Activated naive CD4-positive, alpha-beta T cell treated with anti-CD3 and anti-CD28 coated beads, Interleukin-2, amount 50 U/mL, for 72 hours (primary cell): ENCODE measurements at regions not wholly inside any gene's neighbourhood (a gene's known extent, or its start where the extent isn't known, plus 50 kb on each side); places are given as distances from the start of the nearest gene placed in this dataset.

Experiments
- ATAC-seq, 2 donors: fragments of 150-1000 bp; cut with Tn5 transposase; 2 replicates each; pipeline ENCODE4 v1.10.0; 2021; ENCODE audit warnings: mild to moderate bottlenecking in 2 of 2, moderate library complexity in 2 of 2
- DNase-seq, 2 donors: peaks; one replicate each; pipeline ENCODE4 v3.0.0; 2021 to 2022; ENCODE audit warnings: low spot score in 2 of 2
- H3K27ac Mint-ChIP-seq, 2 donors: one replicate each; pipeline ENCODE4 v1.8.0; 2022; ENCODE audit warnings: mild to moderate bottlenecking in 2 of 2, mixed read lengths in 2 of 2
- H3K36me3 Mint-ChIP-seq, 2 donors: one replicate each; pipeline ENCODE4 v1.8.0; 2022; ENCODE audit warnings: mixed read lengths in 2 of 2
- H3K9me3 Mint-ChIP-seq, 2 donors: one replicate each; pipeline ENCODE4 v1.8.0; 2022; ENCODE audit warnings: mixed read lengths in 2 of 2

DNA sequence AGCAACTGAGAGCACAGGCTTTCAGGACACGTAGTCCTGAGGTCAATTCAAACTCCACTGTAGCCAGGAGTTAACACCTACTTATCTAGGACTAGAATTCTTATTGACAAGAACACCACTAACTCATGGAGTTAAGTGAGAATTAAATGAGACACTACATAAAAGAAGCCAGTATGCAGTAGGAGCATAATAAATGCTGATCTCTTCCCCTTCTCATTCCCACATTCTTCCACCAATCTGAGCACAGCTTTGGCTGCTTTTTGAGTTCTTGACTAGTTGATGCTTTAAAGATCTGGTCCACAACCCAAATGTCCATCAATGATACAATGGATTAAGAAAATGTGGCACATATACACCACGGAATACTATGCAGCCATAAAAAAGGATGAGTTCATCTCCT lies 55.2 kb downstream of the TTC32 start:
- Mint-ChIP-seq H3K9me3 (no peaks in the 10 kb centered on the region), H3K27ac (no peak overlapping the region), H3K36me3 (no peaks in the 10 kb centered on the region)
- no peak for ATAC-seq
- DNase-seq: no peak

DNA sequence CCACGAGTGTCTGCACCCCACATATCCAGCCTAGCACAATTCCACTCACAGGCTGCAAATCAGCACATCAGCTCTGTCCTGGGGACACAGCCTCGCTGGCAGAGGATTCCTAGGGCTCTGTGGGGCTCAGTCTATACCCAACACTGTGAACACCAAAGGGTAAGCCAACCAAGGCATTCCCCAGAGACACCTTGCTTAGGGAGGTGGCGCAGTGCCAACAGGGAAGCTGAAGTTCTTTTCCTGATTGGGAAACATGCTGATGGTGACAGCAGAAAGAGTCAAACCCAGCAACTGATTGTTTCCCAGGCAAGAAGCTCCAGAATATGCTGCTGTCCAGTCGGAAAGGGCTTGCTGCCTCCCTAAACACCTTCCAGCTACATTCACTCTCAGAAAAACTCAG lies 55.8 kb downstream of the TTC32 start:
- DNase-seq (no peak), ATAC-seq (no peak)
- no peaks in the 10 kb centered on the region for H3K9me3 Mint-ChIP-seq
- no peaks in the 10 kb centered on the region for H3K36me3 Mint-ChIP-seq
- H3K27ac Mint-ChIP-seq: no peak overlapping the region

DNA sequence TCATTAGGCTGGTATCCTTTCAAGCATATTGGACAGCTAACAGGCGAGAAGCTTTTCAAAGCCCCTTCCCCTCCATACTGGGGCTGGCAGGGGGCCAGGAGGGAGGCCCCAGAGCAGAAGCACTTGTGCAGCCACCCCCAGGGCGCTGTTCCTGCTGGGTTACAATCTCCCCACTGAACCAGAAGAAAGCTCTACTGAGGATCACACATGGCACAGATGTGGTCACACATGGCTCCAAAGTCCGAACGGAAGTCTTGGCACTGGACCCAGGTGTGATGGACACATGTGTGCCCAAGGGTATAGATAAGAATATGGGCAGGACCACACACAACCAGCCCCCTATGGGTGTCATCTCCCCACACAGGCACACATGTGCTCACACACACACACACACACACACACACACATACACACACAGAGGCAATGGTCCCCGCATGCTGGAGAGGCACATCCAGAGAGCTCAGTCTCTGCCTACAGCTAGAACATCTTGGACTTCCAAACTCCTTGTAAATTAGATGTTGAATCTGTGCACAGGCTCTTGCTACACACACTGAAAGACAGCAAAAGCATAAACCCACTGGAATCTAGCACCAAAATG lies 56.4 kb downstream of the TTC32 start:
- no peak for DNase-seq
- H3K36me3 Mint-ChIP-seq: no peaks in the 10 kb centered on the region

DNA sequence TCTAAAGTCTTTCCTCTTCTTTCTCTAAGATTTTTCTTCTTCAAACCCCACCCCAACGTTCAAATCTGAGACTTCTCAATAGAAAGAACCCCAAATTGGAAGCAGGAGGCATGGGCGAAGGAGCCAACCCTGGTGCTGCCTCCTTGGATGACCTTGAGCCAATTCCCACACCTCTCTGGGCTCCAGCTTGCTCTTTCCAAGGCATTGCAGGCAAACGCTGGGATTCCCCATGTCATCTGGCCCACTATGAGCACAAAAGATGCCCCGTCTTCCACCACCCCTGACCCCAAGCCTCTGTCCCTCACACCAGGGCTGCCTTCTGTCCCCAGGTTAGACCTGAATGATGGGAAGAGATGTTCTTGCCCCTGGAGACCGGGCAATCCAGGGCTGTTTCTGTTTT lies 57.0 kb downstream of the TTC32 start:
- no peaks in the 10 kb centered on the region for H3K9me3 Mint-ChIP-seq
- H3K27ac Mint-ChIP-seq: no peak overlapping the region
- no peak for ATAC-seq
- no peaks in the 10 kb centered on the region for H3K36me3 Mint-ChIP-seq
- DNase-seq: no peak

More for the DNA sequence above, 56.4 kb downstream of the TTC32 start:
- Mint-ChIP-seq H3K9me3 (no peaks in the 10 kb centered on the region), H3K27ac (no peak overlapping the region)
- no peak for ATAC-seq

DNA sequence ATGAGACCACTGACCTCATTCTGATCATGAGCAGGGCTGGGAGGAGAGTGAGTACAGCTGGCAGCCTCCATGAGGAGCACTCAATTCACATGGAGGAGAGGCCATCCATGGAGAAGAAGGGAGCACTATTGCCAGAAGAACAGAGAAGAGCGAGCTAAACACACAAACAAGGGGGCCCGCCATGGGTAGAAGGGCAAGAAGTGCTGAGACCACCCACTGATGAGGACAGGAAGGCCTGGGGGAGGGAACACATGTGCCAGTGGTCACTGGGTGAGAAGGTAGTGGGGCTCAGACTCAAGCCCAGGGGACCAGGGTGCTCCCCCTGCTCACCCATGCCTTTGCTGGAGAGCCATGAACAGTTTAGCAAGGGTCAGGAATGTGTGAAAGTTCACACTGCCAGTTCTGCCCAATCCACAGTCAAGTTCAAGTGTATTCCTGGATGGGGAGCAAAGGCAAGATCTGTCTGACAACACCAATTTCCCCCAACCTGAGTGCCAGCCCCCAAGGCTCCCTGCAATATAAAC lies 57.7 kb downstream of the TTC32 start:
- no peaks in the 10 kb centered on the region for H3K9me3 Mint-ChIP-seq
- no peaks in the 10 kb centered on the region for H3K36me3 Mint-ChIP-seq

DNA sequence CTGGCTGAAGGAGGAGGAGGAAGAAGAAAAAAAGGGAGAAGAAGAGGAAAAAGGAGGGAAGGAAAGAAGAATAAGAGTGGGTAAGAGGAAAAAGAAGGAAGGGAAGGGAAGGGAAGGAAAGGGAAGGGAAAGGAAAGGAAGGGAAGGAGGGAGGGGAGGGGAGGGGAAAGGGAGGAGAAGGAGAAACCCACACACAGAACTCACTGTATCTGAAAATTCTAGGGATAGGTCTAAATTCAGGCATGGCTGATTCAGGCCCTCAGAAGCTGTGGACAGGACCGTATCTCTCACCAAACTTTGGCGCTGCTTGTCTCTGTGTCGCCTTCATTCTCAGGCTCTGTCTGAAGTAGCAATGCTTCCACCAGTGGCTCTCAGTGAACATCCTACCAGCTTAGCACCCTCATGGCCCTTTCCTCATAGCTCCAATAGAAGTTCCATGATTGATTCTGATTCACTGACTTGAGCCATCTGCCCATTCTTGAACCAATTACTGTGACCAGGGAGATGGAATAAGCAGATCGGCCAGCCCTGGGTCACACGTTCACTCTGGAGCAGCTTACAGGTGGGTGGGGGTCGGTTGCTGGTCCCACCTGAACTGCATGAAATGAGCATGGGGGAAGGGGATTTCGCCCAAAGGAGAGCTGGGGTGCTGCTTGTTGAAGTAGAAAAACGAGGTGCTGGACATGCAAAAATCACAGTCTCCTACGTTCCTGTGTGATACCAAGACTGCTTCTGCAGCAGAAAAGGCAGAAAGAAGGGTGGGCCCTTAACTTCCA lies 59.7 kb downstream of the TTC32 start:
- ATAC-seq (no peak), DNase-seq (no peak)
- Mint-ChIP-seq H3K27ac (no peak overlapping the region), H3K36me3 (no peaks in the 10 kb centered on the region), H3K9me3 (no peaks in the 10 kb centered on the region)

More for the DNA sequence above, 57.7 kb downstream of the TTC32 start:
- H3K27ac Mint-ChIP-seq: no peak overlapping the region
- ATAC-seq (no peak), DNase-seq (no peak)

DNA sequence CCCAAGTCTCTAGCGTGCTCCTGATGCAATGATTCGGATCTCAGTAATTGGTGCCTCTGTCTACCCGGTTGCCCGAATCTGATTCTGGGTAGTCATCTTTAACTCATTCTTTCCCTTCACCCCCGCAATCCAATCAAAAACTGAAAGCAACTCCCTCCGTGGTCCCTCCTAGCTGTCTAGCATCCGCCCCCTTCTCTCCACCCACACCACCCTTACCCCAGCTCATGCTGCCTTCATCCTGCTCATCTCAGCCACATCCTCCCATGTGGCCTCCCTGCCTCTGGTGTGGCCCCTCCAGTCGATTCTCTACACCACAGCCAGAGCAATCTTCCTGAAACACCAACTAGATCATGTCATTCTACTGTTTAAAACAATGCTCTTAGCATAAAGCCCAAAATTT lies 62.3 kb downstream of the TTC32 start:
- Mint-ChIP-seq H3K9me3 (no peaks in the 10 kb centered on the region), H3K27ac (no peak overlapping the region), H3K36me3 (no peaks in the 10 kb centered on the region)
- no peak for ATAC-seq
- DNase-seq: no peak

DNA sequence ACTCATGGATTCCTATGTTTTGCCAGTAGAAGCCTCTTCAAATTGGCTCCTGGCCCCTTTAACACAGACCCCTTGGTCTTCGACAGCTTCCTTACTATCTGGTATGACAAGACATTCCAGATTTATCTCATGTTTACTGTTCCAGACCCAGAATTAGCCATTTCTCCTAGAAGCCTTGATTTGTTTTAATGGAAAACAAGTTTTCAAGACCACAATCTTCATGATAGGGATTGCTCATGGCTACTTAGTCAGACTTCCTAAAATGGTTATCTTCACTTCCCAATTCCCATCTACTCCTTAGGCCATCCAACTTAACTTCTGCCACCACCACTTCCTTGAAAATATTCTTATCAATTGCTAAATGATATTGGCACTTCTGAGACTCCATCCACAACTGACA lies 63.2 kb downstream of the TTC32 start:
- no peak for ATAC-seq
- no peak for DNase-seq
- H3K36me3 Mint-ChIP-seq: no peaks in the 10 kb centered on the region
- H3K9me3 Mint-ChIP-seq: no peaks in the 10 kb centered on the region
- no peak overlapping the region for H3K27ac Mint-ChIP-seq

DNA sequence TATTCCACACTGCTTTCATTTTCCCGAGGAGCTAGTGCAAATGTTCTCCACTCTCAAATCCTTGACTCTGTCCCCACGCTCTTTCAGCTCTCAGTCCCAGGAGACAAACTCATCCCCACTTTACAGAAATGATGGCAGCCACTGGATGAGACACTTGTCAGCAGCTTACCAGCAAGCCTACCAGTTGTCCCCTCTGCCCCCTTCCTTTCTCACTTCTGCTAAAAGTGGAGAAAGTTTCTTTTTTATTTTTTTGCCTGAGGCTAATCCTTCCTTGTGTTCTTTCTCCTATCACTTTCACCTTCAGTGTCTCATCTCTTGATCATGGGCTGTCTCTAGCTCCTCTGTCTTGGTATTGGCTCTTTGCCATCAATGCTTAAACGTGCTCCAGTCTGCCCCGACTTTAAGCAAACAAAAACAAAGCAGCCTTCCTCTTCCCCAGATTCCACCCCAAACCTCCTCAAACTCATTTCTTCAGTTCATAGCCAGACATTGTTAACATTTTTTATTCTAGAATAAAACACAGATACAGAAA lies 64.5 kb downstream of the TTC32 start:
- no peak overlapping the region for H3K27ac Mint-ChIP-seq
- H3K36me3 Mint-ChIP-seq: no peaks in the 10 kb centered on the region
- H3K9me3 Mint-ChIP-seq: no peaks in the 10 kb centered on the region
- ATAC-seq: no peak
- no peak for DNase-seq

DNA sequence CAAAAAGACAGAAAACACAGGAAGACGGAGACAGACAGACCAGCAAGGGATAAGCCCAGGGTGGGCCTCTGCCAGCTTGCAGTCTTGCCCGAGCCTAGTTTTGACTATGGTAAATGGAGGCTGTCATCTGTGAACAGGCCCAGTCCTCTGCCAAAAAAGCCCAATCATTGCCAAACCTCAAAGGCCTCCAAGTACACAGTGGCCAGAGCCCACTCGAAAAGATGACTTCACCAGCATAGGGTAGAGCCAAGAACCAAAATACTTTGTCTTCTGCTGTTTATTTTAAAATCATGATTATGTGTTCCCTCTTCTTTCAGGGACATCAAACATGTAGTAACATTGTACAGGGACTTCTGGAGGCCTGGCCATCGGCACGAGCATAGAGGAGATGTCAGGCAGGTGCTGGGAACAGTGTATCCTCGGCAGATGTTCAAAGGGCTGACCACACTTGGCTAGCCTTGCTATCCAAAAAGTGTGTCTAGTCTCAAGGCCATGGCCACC lies 66.0 kb downstream of the TTC32 start:
- DNase-seq: no peak
- ATAC-seq: no peak
- H3K9me3 Mint-ChIP-seq: no peaks in the 10 kb centered on the region
- no peak overlapping the region for H3K27ac Mint-ChIP-seq
- H3K36me3 Mint-ChIP-seq: no peaks in the 10 kb centered on the region

DNA sequence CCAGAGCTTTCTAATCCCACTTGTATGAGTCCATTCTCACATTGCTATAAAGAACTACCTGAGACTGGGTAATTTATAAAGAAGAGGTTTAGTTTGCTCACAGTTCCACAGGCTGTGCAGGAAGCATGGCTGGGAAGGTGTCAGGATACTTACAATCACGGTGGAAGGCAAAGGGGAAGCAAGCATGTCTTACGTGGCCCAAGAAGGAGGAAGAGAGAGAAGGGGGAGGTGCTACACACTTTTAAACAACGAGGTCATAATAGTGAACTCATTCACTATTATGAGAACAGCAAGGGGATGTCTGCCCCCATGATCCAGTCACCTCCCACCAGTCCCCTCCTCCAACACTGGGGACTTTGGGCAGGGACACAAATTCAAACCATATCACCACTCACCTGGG lies 67.8 kb downstream of the TTC32 start:
- DNase-seq: no peak
- no peaks in the 10 kb centered on the region for H3K36me3 Mint-ChIP-seq

DNA sequence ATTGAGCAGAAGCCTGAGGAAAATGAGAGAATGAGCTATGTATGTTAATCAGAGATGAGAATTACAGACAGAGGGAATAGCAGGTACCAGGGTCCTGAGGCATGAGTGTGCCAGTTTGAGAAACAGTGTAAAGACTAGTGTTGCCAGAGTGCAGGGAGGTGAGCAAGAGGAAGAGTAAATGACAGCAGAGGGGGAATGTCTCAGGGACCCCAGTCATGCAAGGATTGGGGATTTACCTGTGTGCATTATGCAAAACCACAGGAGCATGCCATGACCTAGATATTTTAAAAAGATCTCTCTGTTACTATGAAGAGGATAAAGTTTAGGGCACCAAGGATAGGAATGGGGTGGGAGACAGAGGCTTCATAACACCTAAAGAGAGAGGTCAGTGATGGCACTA lies 72.1 kb downstream of the TTC32 start:
- no peak overlapping the region for H3K27ac Mint-ChIP-seq
- ATAC-seq (no peak), DNase-seq (no peak)
- H3K36me3 Mint-ChIP-seq: no peaks in the 10 kb centered on the region
- no peaks in the 10 kb centered on the region for H3K9me3 Mint-ChIP-seq

More for the DNA sequence above, 67.8 kb downstream of the TTC32 start:
- Mint-ChIP-seq H3K9me3 (no peaks in the 10 kb centered on the region), H3K27ac (no peak overlapping the region)
- ATAC-seq: no peak

DNA sequence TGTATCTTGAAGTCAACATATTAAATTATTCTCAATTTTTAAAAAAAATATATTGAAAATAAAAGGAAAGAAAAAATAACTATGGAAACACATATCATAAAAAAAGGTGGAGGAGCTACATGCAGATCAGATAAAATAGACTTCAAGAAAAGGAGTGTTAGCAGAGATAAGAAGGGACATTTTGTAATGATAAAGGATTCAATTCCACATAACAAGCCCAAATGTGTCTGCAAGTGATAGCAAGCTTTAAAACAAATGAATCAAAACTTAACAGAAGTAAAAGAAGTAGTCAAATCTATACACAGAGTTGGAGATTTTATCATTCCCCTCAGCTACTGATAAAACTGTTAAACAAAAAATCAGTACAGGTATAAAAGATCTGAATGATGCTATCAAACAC lies 74.9 kb downstream of the TTC32 start:
- H3K9me3 Mint-ChIP-seq: no peaks in the 10 kb centered on the region
- H3K36me3 Mint-ChIP-seq: no peaks in the 10 kb centered on the region
- ATAC-seq: no peak
- no peak for DNase-seq
- H3K27ac Mint-ChIP-seq: no peak overlapping the region

DNA sequence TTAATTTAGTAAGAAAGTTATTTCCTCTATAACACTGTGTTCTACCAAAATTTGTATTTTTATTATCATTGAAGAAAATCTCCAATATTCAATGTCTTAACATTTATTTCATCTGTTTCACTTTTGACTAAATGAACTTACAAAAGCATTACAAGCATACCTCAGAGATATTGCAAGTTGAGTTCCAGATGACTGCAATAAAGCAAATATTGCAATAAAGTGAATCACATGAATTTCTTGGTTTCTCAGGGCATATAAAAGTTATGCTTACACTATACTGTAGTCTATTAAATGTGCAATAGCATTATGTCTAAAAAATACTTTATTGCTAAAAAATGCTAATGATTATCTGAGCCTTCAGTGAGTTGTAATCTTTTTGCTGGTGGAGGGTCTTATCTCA lies 78.3 kb downstream of the TTC32 start:
- DNase-seq (no peak), ATAC-seq (no peak)
- H3K36me3 Mint-ChIP-seq: no peaks in the 10 kb centered on the region
- no peak overlapping the region for H3K27ac Mint-ChIP-seq
- H3K9me3 Mint-ChIP-seq: no peaks in the 10 kb centered on the region

DNA sequence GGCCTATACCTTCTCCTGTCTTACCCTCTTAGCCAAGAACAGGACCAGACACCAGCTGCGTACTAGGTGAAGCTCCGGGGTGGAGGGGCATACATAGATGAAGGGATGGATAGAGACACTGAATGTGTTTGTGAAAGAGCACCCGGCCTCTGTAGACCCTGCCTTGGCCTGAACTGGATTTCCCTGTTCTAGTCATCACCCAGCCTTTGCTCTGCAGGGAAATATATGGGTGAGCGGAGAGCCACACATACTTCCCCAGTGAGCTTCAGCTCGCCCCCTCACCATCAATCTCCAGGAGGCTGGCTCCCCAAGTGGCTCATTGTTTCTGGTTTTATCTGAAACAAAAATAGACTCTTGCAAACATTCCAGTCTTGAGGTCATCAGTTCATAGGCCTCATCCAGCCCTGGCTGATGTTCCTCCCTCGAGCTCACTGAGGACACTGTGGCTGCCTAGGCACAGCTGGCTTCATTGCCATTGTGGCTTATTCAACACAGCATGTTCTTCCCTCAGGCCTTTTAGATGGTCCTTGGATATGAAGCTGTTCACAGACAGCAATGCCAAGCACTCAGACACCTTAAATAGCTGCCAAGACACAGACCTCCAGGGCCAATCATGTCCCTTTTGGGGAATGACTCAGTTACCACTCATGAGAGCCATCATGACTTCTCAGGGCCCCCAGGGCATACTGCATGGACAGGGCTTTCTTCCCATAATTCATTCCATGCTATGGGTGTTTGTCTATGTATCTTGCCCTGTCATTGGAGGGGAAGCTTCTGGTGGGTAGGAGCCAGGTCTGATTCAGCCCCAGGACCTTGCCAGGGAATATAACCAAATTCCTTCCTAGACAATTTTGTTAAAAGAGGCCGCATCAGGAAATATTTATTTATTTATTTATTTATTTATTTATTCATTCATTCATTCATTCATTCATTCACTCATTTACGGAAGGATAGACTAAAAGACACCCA lies 82.4 kb downstream of the TTC32 start:
- no peaks in the 10 kb centered on the region for H3K9me3 Mint-ChIP-seq
- no peak overlapping the region for H3K27ac Mint-ChIP-seq
- DNase-seq: no peak
- no peaks in the 10 kb centered on the region for H3K36me3 Mint-ChIP-seq
- ATAC-seq: no peak

DNA sequence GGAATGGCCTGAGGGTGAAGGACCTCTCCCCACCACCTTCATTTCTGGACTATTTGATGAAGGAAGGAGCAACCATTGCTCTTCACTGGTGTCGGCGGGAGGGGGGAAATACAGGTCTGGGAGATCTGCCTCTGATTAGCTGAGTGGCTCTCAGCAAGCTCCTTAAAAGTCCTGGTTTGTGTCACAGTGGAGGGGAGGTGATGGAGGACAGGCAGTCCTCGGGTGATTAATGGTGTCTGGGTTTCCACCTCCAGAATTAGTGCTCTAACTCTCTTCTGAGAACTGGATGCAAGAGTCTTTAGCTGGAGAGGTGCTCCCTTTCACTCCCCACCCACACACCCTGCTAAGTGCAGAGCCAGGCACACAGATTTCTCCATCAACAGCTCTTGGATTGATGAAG lies 83.2 kb downstream of the TTC32 start:
- H3K27ac Mint-ChIP-seq: no peak overlapping the region
- DNase-seq (no peak), ATAC-seq (no peak)
- H3K36me3 Mint-ChIP-seq: no peaks in the 10 kb centered on the region
- no peaks in the 10 kb centered on the region for H3K9me3 Mint-ChIP-seq

DNA sequence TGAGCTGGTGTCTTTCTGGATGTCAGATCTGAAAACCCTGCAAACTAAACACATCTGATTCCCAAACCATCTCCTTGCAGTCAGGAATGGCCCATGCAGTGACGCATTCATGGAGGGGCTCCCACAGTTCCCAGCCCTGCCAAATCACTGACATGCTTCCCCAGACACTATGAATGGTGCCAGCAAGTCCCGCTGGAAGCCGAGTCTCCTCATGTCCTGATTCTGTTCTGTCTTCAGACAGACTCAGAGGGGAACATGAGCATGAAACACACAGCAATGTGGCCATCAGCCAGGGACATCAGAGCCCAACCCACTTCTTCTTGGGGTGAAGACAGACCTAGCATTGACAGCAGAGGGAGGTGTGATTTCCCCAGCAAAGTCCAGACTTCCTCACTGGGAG lies 83.7 kb downstream of the TTC32 start:
- no peak for ATAC-seq
- H3K27ac Mint-ChIP-seq: no peak overlapping the region
- no peaks in the 10 kb centered on the region for H3K36me3 Mint-ChIP-seq
- no peaks in the 10 kb centered on the region for H3K9me3 Mint-ChIP-seq
- no peak for DNase-seq
